Loucy (cell line): ENCODE measurements at regions not wholly inside any gene's neighbourhood (a gene's known extent, or its start where the extent isn't known, plus 50 kb on each side); places are given as distances from the start of the nearest gene placed in this dataset.

Experiments used
- CTCF ChIP-seq: fragments of 200-600 bp; sonication (generic); conservative IDR thresholded peaks from 2 replicates; pipeline ENCODE4 v1.5.1; 2014; ENCODE audit warnings: mild to moderate bottlenecking, antibody characterized with exemption, low read length
- EZH2phosphoT487 ChIP-seq: fragments of 200-600 bp; IDR thresholded peaks from 2 replicates; pipeline ENCODE4 v1.6.1; 2018; ENCODE audit warnings: antibody characterized with exemption, mild to moderate bottlenecking, moderate library complexity, borderline replicate concordance

- TF ChIP-seq CTCF (no peak), EZH2phosphoT487 (no peak)
These were observed 113.4 kb upstream of the EEPD1 start for GRCh38 chr7:36039671-36040070.
